ENCODE measurements at regions not wholly inside any gene's neighbourhood (a gene's known extent, or its start where the extent isn't known, plus 50 kb on each side); places are given as distances from the start of the nearest gene placed in this dataset.

GRCh38 chr12:98369581-98369980 lies 145.8 kb upstream of the TMPO start:
- H3K27ac ChIP-seq (ENCODE audit: low read length) = no peak overlapping the region
- H3K4me1 ChIP-seq (ENCODE audit: low read length) = no peaks in the 10 kb centered on the region
- H3K9ac ChIP-seq (ENCODE audit: low read length) = no peak overlapping the region
- DNase-seq = no peak
- H3K79me2 ChIP-seq (ENCODE audit: low read length) = no peaks in the 10 kb centered on the region
- no peaks in the 10 kb centered on the region for H4K20me1 ChIP-seq (ENCODE audit: insufficient read depth, low read length)
- H3K4me3 ChIP-seq (ENCODE audit: low read length) = no peak overlapping the region
- H3K36me3 ChIP-seq (replicated peaks; ENCODE audit: insufficient read depth, low read length) = no peaks in the 10 kb centered on the region
- H3F3A ChIP-seq (ENCODE audit: insufficient read depth, low read length) = no peaks in the 10 kb centered on the region
- no peak overlapping the region for H2AFZ ChIP-seq (ENCODE audit: low read length)
- no peaks in the 10 kb centered on the region for H3K9me3 ChIP-seq (replicated peaks; ENCODE audit: insufficient read depth, low read length)
- no peak overlapping the region for H3K4me2 ChIP-seq (ENCODE audit: low read depth, low read length)
- no peaks in the 10 kb centered on the region for H3K27me3 ChIP-seq (replicated peaks; ENCODE audit: insufficient read depth, low read length)
- TF ChIP-seq EZH2phosphoT487 (IDR thresholded peaks at IDR 0.05; ENCODE audit: low read length) (no peak), CTCF (IDR thresholded peaks at IDR 0.05; ENCODE audit: low read length) (no peak), EZH2 (optimal IDR thresholded peaks at IDR 0.05; ENCODE audit: low read depth, low read length) (no peak)
- no peaks in the 10 kb centered on the region for H3K9me2 ChIP-seq (replicated peaks; ENCODE audit: insufficient read depth, low read length)

GRCh38 chr12:98370976-98371375 lies 144.4 kb upstream of the TMPO start:
- no peak for TF ChIP-seq EZH2phosphoT487 (IDR thresholded peaks at IDR 0.05; ENCODE audit: low read length)
- no peak for TF ChIP-seq EZH2 (optimal IDR thresholded peaks at IDR 0.05; ENCODE audit: low read depth, low read length)
- no peak for TF ChIP-seq CTCF (IDR thresholded peaks at IDR 0.05; ENCODE audit: low read length)
- no peaks in the 10 kb centered on the region for H3K27me3 ChIP-seq (replicated peaks; ENCODE audit: insufficient read depth, low read length)
- H3K27ac ChIP-seq (ENCODE audit: low read length) = no peak overlapping the region
- H3F3A ChIP-seq (ENCODE audit: insufficient read depth, low read length) = no peaks in the 10 kb centered on the region
- no peaks in the 10 kb centered on the region for H4K20me1 ChIP-seq (ENCODE audit: insufficient read depth, low read length)
- no peak for DNase-seq
- no peak overlapping the region for H3K9ac ChIP-seq (ENCODE audit: low read length)
- no peak overlapping the region for H3K4me2 ChIP-seq (ENCODE audit: low read depth, low read length)
- no peaks in the 10 kb centered on the region for H3K9me3 ChIP-seq (replicated peaks; ENCODE audit: insufficient read depth, low read length)
- no peak overlapping the region for H3K4me3 ChIP-seq (ENCODE audit: low read length)
- no peaks in the 10 kb centered on the region for H3K9me2 ChIP-seq (replicated peaks; ENCODE audit: insufficient read depth, low read length)
- H3K4me1 ChIP-seq (ENCODE audit: low read length) = no peaks in the 10 kb centered on the region
- no peak overlapping the region for H2AFZ ChIP-seq (ENCODE audit: low read length)
- no peaks in the 10 kb centered on the region for H3K79me2 ChIP-seq (ENCODE audit: low read length)
- no peaks in the 10 kb centered on the region for H3K36me3 ChIP-seq (replicated peaks; ENCODE audit: insufficient read depth, low read length)

GRCh38 chr12:98371419-98371818 lies 144.0 kb upstream of the TMPO start:
- DNase-seq = no peak
- Histone ChIP-seq H3K27ac (ENCODE audit: low read length) (no peak overlapping the region), H3K9me3 (replicated peaks; ENCODE audit: insufficient read depth, low read length) (no peaks in the 10 kb centered on the region), H2AFZ (ENCODE audit: low read length) (no peak overlapping the region), H3K4me1 (ENCODE audit: low read length) (no peaks in the 10 kb centered on the region), H3F3A (ENCODE audit: insufficient read depth, low read length) (no peaks in the 10 kb centered on the region), H3K9me2 (replicated peaks; ENCODE audit: insufficient read depth, low read length) (no peaks in the 10 kb centered on the region), H3K4me3 (ENCODE audit: low read length) (no peak overlapping the region), H3K27me3 (replicated peaks; ENCODE audit: insufficient read depth, low read length) (no peaks in the 10 kb centered on the region), H3K36me3 (replicated peaks; ENCODE audit: insufficient read depth, low read length) (no peaks in the 10 kb centered on the region), H4K20me1 (ENCODE audit: insufficient read depth, low read length) (no peaks in the 10 kb centered on the region), H3K79me2 (ENCODE audit: low read length) (no peaks in the 10 kb centered on the region), H3K9ac (ENCODE audit: low read length) (no peak overlapping the region), H3K4me2 (ENCODE audit: low read depth, low read length) (no peak overlapping the region)
- no peak for TF ChIP-seq EZH2 (optimal IDR thresholded peaks at IDR 0.05; ENCODE audit: low read depth, low read length)
- no peak for TF ChIP-seq EZH2phosphoT487 (IDR thresholded peaks at IDR 0.05; ENCODE audit: low read length)

GRCh38 chr12:98372340-98373024 lies 142.9 kb upstream of the TMPO start:
- Histone ChIP-seq H3K4me1 (ENCODE audit: low read length) (no peaks in the 10 kb centered on the region), H3K79me2 (ENCODE audit: low read length) (no peaks in the 10 kb centered on the region), H3K27ac (ENCODE audit: low read length) (no peak overlapping the region), H3K9me2 (replicated peaks; ENCODE audit: insufficient read depth, low read length) (no peaks in the 10 kb centered on the region), H2AFZ (ENCODE audit: low read length) (no peak overlapping the region), H3K9me3 (replicated peaks; ENCODE audit: insufficient read depth, low read length) (no peaks in the 10 kb centered on the region), H3K27me3 (replicated peaks; ENCODE audit: insufficient read depth, low read length) (no peaks in the 10 kb centered on the region), H4K20me1 (ENCODE audit: insufficient read depth, low read length) (no peaks in the 10 kb centered on the region), H3K9ac (ENCODE audit: low read length) (no peak overlapping the region), H3K36me3 (replicated peaks; ENCODE audit: insufficient read depth, low read length) (no peaks in the 10 kb centered on the region), H3K4me2 (ENCODE audit: low read depth, low read length) (no peak overlapping the region), H3F3A (ENCODE audit: insufficient read depth, low read length) (no peaks in the 10 kb centered on the region), H3K4me3 (ENCODE audit: low read length) (no peak overlapping the region)
- TF ChIP-seq EZH2phosphoT487 (IDR thresholded peaks at IDR 0.05; ENCODE audit: low read length) = no peak
- no peak for TF ChIP-seq CTCF (IDR thresholded peaks at IDR 0.05; ENCODE audit: low read length)
- TF ChIP-seq EZH2 (optimal IDR thresholded peaks at IDR 0.05; ENCODE audit: low read depth, low read length) = no peak
- DNase-seq = no peak
